GM19239 (cell line): ENCODE measurements at regions not wholly inside any gene's neighbourhood (a gene's known extent, or its start where the extent isn't known, plus 50 kb on each side); places are given as distances from the start of the nearest gene placed in this dataset.
A peak's percentile ranks its signal among the peaks of the same experiment; 100 is the strongest.

Experiments
- DNase-seq: peaks from one replicate; pipeline ENCODE4 v3.0.0; 2011; ENCODE audit warnings: low spot score; ENCODE audit not compliant: insufficient read length
- FAIRE-seq: peaks from 2 replicates; lab custom pipeline; 2011; peaks lifted over from hg19 to GRCh38; lab: Jason Lieb, UNC

GRCh38 chr17:72476134-72476533, 355.3 kb downstream of the SOX9 start:
- no peak for FAIRE-seq
- DNase-seq, result no peak

GRCh38 chr17:72476575-72476986, 355.8 kb downstream of the SOX9 start:
- no peak for DNase-seq
- peak; percentile 18 for FAIRE-seq

- FAIRE-seq, result no peak
- no peak for DNase-seq
These were observed 356.7 kb downstream of the SOX9 start for GRCh38 chr17:72477491-72477890.

- FAIRE-seq (no peak), DNase-seq (no peak)
These were observed 358.3 kb downstream of the SOX9 start for GRCh38 chr17:72479113-72479512.

GRCh38 chr17:72481572-72481971, 360.8 kb downstream of the SOX9 start:
- DNase-seq, result no peak

GRCh38 chr17:72485596-72485995, 364.8 kb downstream of the SOX9 start:
- no peak for FAIRE-seq
- no peak for DNase-seq

More at GRCh38 chr17:72481572-72481971, 360.8 kb downstream of the SOX9 start:
- no peak for FAIRE-seq

GRCh38 chr17:72486806-72487205, 366.0 kb downstream of the SOX9 start:
- no peak for FAIRE-seq
- no peak for DNase-seq

- no peak for FAIRE-seq
These were observed 367.1 kb downstream of the SOX9 start for GRCh38 chr17:72487731-72488494.

GRCh38 chr17:72488555-72489271, 367.9 kb downstream of the SOX9 start:
- no peak for FAIRE-seq
- no peak for DNase-seq

More at GRCh38 chr17:72487731-72488494, 367.1 kb downstream of the SOX9 start:
- no peak for DNase-seq

GRCh38 chr17:72489272-72489641, 368.4 kb downstream of the SOX9 start:
- DNase-seq (no peak), FAIRE-seq (no peak)

- DNase-seq (no peak), FAIRE-seq (no peak)
These were observed 370.3 kb downstream of the SOX9 start for GRCh38 chr17:72491102-72491501.

GRCh38 chr17:72492494-72492893, 371.7 kb downstream of the SOX9 start:
- FAIRE-seq, result no peak
- DNase-seq, result no peak

GRCh38 chr17:72492941-72493340, 372.1 kb downstream of the SOX9 start:
- FAIRE-seq (no peak), DNase-seq (no peak)

- DNase-seq (no peak), FAIRE-seq (no peak)
These were observed 373.7 kb downstream of the SOX9 start for GRCh38 chr17:72494566-72494965.

- DNase-seq (no peak), FAIRE-seq (no peak)
These were observed 375.6 kb downstream of the SOX9 start for GRCh38 chr17:72496461-72496860.

GRCh38 chr17:72497915-72498314, 377.1 kb downstream of the SOX9 start:
- DNase-seq (no peak), FAIRE-seq (no peak)

- DNase-seq (no peak), FAIRE-seq (peak; percentile 51)
These were observed 377.8 kb downstream of the SOX9 start for GRCh38 chr17:72498364-72499210.

GRCh38 chr17:72501404-72502370, 380.9 kb downstream of the SOX9 start:
- DNase-seq, result no peak
- FAIRE-seq, result no peak
